KMS-11 (cell line): ENCODE measurements at regions not wholly inside any gene's neighbourhood (a gene's known extent, or its start where the extent isn't known, plus 50 kb on each side); places are given as distances from the start of the nearest gene placed in this dataset.

Source experiments
- H2AFZ ChIP-seq: fragments of 200-600 bp; sonication (generic); 2 replicates; pipeline ENCODE4 v1.6.1; 2016; ENCODE audit warnings: antibody characterized with exemption, mixed run types, low read depth
- H3K27ac ChIP-seq: fragments of 200-600 bp; sonication (generic); 2 replicates; pipeline ENCODE4 v1.6.1; 2016; ENCODE audit warnings: mild to moderate bottlenecking, mixed run types
- H3K27me3 ChIP-seq: fragments of 200-600 bp; sonication (generic); 2 replicates; pipeline ENCODE4 v1.6.1; 2017; ENCODE audit warnings: mild to moderate bottlenecking, low read depth, mixed run types, moderate library complexity; ENCODE audit not compliant: insufficient read depth
- H3K36me3 ChIP-seq: fragments of 200-600 bp; sonication (generic); 2 replicates; pipeline ENCODE4 v1.6.1; 2017; ENCODE audit warnings: mild to moderate bottlenecking, mixed run types; ENCODE audit not compliant: insufficient read depth
- H3K4me1 ChIP-seq: fragments of 200-600 bp; sonication (generic); 2 replicates; pipeline ENCODE4 v1.6.1; 2016; ENCODE audit warnings: mild to moderate bottlenecking, low read depth, mixed run types; ENCODE audit not compliant: poor library complexity, severe bottlenecking
- H3K4me2 ChIP-seq: fragments of 200-600 bp; sonication (generic); 2 replicates; pipeline ENCODE4 v1.7.0; 2016; ENCODE audit warnings: mild to moderate bottlenecking, mixed run types
- H3K4me3 ChIP-seq: fragments of 200-600 bp; sonication (generic); IDR thresholded peaks from 2 replicates; pipeline ENCODE4 v1.6.1; 2017; ENCODE audit warnings: low read depth, low read length, mixed read lengths; ENCODE audit not compliant: insufficient read depth
- H3K79me2 ChIP-seq: fragments of 200-600 bp; sonication (generic); 2 replicates; pipeline ENCODE4 v1.6.1; 2016; ENCODE audit warnings: low read depth, mixed run types; ENCODE audit not compliant: insufficient read depth
- H3K9ac ChIP-seq: fragments of 200-600 bp; sonication (generic); 2 replicates; pipeline ENCODE4 v1.6.1; 2016; ENCODE audit warnings: mild to moderate bottlenecking, mixed run types
- H4K20me1 ChIP-seq: fragments of 200-600 bp; sonication (generic); 2 replicates; pipeline ENCODE4 v1.6.1; 2016; ENCODE audit warnings: mild to moderate bottlenecking, mixed run types; ENCODE audit not compliant: insufficient read depth
- CTCF ChIP-seq: fragments of 200-600 bp; sonication (generic); conservative IDR thresholded peaks from 2 replicates; pipeline ENCODE4 v1.6.1; 2017; ENCODE audit warnings: low read depth, mild to moderate bottlenecking, antibody characterized with exemption, low read length, moderate library complexity, mixed read lengths

- Histone ChIP-seq H3K4me2 (no peak overlapping the region), H4K20me1 (no peaks in the 10 kb centered on the region), H3K9ac (no peak overlapping the region), H3K4me1 (peaks cover 12% of the 10 kb centered on the region), H3K27ac (no peak overlapping the region), H2AFZ (no peak overlapping the region), H3K79me2 (no peaks in the 10 kb centered on the region), H3K4me3 (no peak overlapping the region), H3K36me3 (no peaks in the 10 kb centered on the region), H3K27me3 (no peaks in the 10 kb centered on the region)
- no peak for TF ChIP-seq CTCF
Observed at GRCh38 chr9:89664896-89665329, 60.1 kb downstream of the GADD45G start.

- TF ChIP-seq CTCF = no peak
Observed at GRCh38 chr9:89666364-89666763, 61.6 kb downstream of the GADD45G start.

GRCh38 chr9:89666950-89667349 lies 62.1 kb downstream of the GADD45G start:
- TF ChIP-seq CTCF = no peak
- Histone ChIP-seq H3K9ac (no peak overlapping the region), H3K4me3 (no peak overlapping the region), H2AFZ (no peak overlapping the region), H3K27me3 (no peaks in the 10 kb centered on the region), H3K27ac (no peak overlapping the region), H3K79me2 (no peaks in the 10 kb centered on the region), H3K36me3 (no peaks in the 10 kb centered on the region), H3K4me2 (no peak overlapping the region), H4K20me1 (no peaks in the 10 kb centered on the region), H3K4me1 (peaks cover 12% of the 10 kb centered on the region)

More at GRCh38 chr9:89666364-89666763, 61.6 kb downstream of the GADD45G start:
- H3K27me3 ChIP-seq = no peaks in the 10 kb centered on the region
- no peaks in the 10 kb centered on the region for H4K20me1 ChIP-seq
- no peak overlapping the region for H3K9ac ChIP-seq
- no peak overlapping the region for H2AFZ ChIP-seq
- no peak overlapping the region for H3K27ac ChIP-seq
- peaks cover 12% of the 10 kb centered on the region for H3K4me1 ChIP-seq
- no peaks in the 10 kb centered on the region for H3K79me2 ChIP-seq
- no peak overlapping the region for H3K4me3 ChIP-seq
- no peak overlapping the region for H3K4me2 ChIP-seq
- H3K36me3 ChIP-seq = no peaks in the 10 kb centered on the region

- Histone ChIP-seq H3K27me3 (no peaks in the 10 kb centered on the region), H3K4me2 (no peak overlapping the region), H3K27ac (no peak overlapping the region), H3K4me3 (no peak overlapping the region), H3K36me3 (no peaks in the 10 kb centered on the region), H2AFZ (no peak overlapping the region), H3K4me1 (peaks cover 12% of the 10 kb centered on the region), H4K20me1 (no peaks in the 10 kb centered on the region), H3K9ac (no peak overlapping the region), H3K79me2 (no peaks in the 10 kb centered on the region)
- TF ChIP-seq CTCF = no peak
Observed at GRCh38 chr9:89667726-89668125, 62.9 kb downstream of the GADD45G start.
